Endothelial cell (in vitro differentiated cells): ENCODE measurements at regions not wholly inside any gene's neighbourhood (a gene's known extent, or its start where the extent isn't known, plus 50 kb on each side); places are given as distances from the start of the nearest gene placed in this dataset.

ENCODE experiments used
- DNase-seq: peaks from one replicate; pipeline ENCODE4 v3.0.0; 2021; ENCODE audit warnings: low spot score
- H3K27ac Mint-ChIP-seq: one replicate; pipeline ENCODE4 v1.8.0; 2021; ENCODE audit warnings: mixed read lengths, inconsistent platforms; ENCODE audit not compliant: unreplicated experiment
- H3K27me3 Mint-ChIP-seq: one replicate; pipeline ENCODE4 v1.8.0; 2021; ENCODE audit warnings: mild to moderate bottlenecking, moderate library complexity, mixed read lengths, inconsistent platforms; ENCODE audit not compliant: unreplicated experiment
- H3K36me3 Mint-ChIP-seq: one replicate; pipeline ENCODE4 v1.8.0; 2021; ENCODE audit warnings: mild to moderate bottlenecking, low read depth, mixed read lengths, inconsistent platforms; ENCODE audit not compliant: unreplicated experiment
- H3K4me1 Mint-ChIP-seq: one replicate; pipeline ENCODE4 v1.8.0; 2021; ENCODE audit warnings: mild to moderate bottlenecking, mixed read lengths, inconsistent platforms; ENCODE audit not compliant: unreplicated experiment
- H3K4me3 Mint-ChIP-seq: one replicate; pipeline ENCODE4 v1.8.0; 2021; ENCODE audit warnings: mild to moderate bottlenecking, mixed read lengths, inconsistent platforms; ENCODE audit not compliant: unreplicated experiment
- H3K9me3 Mint-ChIP-seq: one replicate; pipeline ENCODE4 v1.8.0; 2021; ENCODE audit warnings: mixed read lengths, inconsistent platforms; ENCODE audit not compliant: unreplicated experiment
- TF ChIP-seq, protein P1 (sequence below): fragments of 200-600 bp; sonication (generic); IDR thresholded peaks from one replicate; pipeline ENCODE4 v1.5.0; 2021; ENCODE audit warnings: antibody characterized with exemption; ENCODE audit not compliant: unreplicated experiment

DNA sequence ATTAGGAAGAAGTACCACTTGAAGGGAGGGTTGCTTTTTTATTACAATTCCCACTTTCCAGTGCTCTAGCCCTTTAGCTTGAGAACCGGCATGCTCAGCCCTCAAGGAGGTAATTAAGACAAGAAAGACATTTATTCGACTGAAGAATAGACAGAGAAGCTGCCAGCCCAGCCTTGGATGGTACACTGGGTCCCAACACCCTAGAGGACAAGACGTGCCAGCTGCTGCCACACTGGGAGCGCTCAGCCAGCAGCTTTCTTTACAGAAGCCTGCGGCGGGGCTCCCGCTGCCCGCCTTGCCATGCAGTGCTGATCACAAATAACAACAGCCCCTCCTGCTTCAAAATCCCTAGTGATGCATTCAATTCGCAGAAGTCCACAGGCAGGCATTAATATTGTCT is 746.3 kb upstream of the RAB6C start:
- TF ChIP-seq, protein P1, sequence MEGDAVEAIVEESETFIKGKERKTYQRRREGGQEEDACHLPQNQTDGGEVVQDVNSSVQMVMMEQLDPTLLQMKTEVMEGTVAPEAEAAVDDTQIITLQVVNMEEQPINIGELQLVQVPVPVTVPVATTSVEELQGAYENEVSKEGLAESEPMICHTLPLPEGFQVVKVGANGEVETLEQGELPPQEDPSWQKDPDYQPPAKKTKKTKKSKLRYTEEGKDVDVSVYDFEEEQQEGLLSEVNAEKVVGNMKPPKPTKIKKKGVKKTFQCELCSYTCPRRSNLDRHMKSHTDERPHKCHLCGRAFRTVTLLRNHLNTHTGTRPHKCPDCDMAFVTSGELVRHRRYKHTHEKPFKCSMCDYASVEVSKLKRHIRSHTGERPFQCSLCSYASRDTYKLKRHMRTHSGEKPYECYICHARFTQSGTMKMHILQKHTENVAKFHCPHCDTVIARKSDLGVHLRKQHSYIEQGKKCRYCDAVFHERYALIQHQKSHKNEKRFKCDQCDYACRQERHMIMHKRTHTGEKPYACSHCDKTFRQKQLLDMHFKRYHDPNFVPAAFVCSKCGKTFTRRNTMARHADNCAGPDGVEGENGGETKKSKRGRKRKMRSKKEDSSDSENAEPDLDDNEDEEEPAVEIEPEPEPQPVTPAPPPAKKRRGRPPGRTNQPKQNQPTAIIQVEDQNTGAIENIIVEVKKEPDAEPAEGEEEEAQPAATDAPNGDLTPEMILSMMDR = no peak
- peaks cover 8% of the 10 kb centered on the region for H3K36me3 Mint-ChIP-seq
- H3K9me3 Mint-ChIP-seq = no peaks in the 10 kb centered on the region
- DNase-seq = no peak
- no peak overlapping the region for H3K27ac Mint-ChIP-seq
- no peaks in the 10 kb centered on the region for H3K4me1 Mint-ChIP-seq
- peaks cover 3% of the 10 kb centered on the region for H3K27me3 Mint-ChIP-seq
- no peak overlapping the region for H3K4me3 Mint-ChIP-seq

DNA sequence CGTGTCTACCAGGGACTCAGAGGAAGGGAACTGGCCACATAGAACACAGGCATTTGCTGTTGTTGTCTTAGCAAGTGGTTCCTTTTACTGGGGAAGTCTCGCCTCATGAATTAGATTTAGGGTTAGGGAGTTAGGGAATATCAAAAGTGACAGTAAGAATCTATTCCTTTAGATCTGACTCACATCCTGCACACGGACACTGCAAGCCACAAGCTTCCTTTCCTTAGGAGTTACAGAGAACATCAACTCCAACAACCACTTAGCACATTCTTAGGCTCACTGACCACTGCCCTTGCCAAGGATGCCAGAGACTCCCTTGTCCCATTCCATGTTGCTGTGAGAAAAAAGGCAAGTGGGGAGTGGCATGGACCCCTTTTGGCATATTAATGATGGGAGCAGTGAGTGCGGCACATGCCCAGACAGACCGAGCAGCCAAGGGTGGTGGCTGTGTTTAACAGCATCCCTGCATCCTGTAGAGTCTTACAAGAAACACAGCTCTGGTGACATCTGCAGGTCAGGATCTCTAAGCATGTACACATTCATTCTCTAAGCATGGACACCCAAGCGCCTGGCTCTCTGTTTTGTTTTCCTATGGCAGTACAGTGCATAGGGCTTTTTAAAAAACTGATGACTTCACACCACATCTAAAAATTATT is 745.6 kb upstream of the RAB6C start:
- DNase-seq = peak; percentile 12
- Mint-ChIP-seq H3K4me3 (no peak overlapping the region), H3K4me1 (no peaks in the 10 kb centered on the region), H3K27ac (no peak overlapping the region), H3K9me3 (no peaks in the 10 kb centered on the region), H3K36me3 (peaks cover 8% of the 10 kb centered on the region), H3K27me3 (peaks cover 3% of the 10 kb centered on the region)
- TF ChIP-seq, protein P1 = no peak

DNA sequence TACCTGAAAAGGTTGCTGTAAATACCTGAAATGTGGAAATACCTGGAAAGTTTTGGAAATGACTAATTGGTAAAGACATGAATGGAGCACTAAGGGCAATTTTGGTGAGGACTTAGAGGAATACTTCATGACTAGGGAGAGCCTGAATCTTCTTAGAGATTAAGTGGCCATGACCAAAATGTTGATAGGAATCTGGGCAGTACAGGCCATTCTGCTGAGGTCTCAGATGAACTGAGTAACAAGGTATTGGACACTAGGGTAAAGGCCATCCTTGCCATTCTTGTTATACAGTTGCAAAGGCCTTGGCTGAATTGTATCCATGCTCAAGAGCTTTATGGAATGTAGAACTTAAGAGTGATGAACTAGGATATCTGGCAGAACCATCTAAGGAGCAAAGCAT is 742.9 kb upstream of the RAB6C start:
- Mint-ChIP-seq H3K4me3 (no peak overlapping the region), H3K9me3 (no peaks in the 10 kb centered on the region), H3K4me1 (peaks cover 11% of the 10 kb centered on the region), H3K27me3 (peaks cover 5% of the 10 kb centered on the region), H3K27ac (no peak overlapping the region), H3K36me3 (peaks cover 8% of the 10 kb centered on the region)
- TF ChIP-seq, protein P1 = no peak
- DNase-seq = no peak

DNA sequence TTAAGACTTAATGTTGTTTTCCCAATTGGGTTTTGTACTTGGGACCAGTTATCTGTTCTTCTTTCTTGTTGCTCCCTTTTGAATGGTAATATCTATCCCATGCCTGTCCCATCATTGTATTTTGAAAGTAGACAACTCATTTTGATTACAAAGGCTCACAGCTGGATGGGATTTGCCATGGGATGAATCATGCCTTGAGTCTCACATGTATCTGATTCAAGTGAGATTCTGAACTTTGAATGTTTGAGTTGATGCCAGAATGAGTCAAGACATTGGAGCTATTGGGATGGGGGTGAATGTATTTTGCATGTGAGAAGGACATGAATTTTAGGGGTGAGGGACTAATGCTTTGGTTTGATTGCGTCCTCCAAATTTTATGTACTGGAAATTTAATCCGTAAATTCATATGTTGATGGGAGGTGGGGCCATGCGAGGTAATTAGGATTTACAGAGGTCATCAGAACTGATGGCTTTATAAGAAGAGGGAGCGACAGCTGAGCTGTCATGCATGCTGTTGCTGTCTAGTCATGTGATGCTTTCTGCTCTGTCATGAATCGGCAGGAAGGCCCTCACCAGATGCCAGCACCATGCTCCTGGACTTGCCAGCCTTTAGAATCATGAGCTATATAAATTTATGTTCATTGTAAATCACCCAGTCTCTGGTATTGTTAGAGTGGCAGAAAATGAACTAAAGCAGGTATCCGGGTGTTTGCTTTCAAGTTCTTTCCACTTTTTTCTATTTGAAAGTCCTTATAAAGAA is 741.3 kb upstream of the RAB6C start:
- DNase-seq = no peak
- Mint-ChIP-seq H3K36me3 (peaks cover 8% of the 10 kb centered on the region), H3K27ac (no peak overlapping the region), H3K9me3 (no peaks in the 10 kb centered on the region), H3K4me3 (no peak overlapping the region), H3K4me1 (peaks cover 11% of the 10 kb centered on the region), H3K27me3 (peaks cover 5% of the 10 kb centered on the region)
- TF ChIP-seq, protein P1 = no peak

DNA sequence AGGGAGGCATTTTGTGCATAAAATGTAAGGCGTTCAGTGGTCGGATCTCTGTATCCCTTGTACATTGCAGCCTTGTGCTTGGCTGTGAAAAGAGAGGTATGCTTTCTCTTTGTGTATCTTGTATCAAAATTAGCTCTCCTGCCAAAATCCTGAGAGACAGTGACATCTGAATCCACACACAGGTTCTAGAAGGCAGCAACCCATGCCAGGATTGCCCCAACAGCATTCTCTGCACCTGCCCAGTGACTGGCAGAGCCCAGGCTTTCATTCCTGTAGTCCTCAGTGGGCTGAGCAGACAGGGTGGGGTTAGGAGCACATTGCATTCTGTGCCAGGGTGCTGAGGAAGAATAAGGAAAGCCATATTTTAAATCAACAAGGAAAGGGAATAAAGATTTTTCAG is 740.3 kb upstream of the RAB6C start:
- Mint-ChIP-seq H3K9me3 (no peaks in the 10 kb centered on the region), H3K4me1 (peaks cover 11% of the 10 kb centered on the region), H3K27me3 (peaks cover 5% of the 10 kb centered on the region), H3K27ac (no peak overlapping the region), H3K4me3 (no peak overlapping the region), H3K36me3 (peaks cover 8% of the 10 kb centered on the region)
- DNase-seq = no peak
- TF ChIP-seq, protein P1 = no peak
